HK-2 (cell line): ENCODE measurements at regions not wholly inside any gene's neighbourhood (a gene's known extent, or its start where the extent isn't known, plus 50 kb on each side); places are given as distances from the start of the nearest gene placed in this dataset.
"Not testable (repeated sequence)": the region's sequence is repeated elsewhere in the genome, so short reads cannot be mapped to it uniquely, and the experiment has no call there.

Experiments
- DNase-seq: peaks from one replicate; pipeline ENCODE4 v3.0.0-alpha.2; 2018; ENCODE audit not compliant: unreplicated experiment

GRCh38 chr16:87145181-87146176 lies 171.7 kb downstream of the C16orf95 start:
- DNase-seq: no peak

- no peak for DNase-seq
These were observed 170.5 kb downstream of the C16orf95 start for GRCh38 chr16:87146676-87147075.

- no peak for DNase-seq
These were observed 168.1 kb downstream of the C16orf95 start for GRCh38 chr16:87149051-87149450.

GRCh38 chr16:87150262-87150661 lies 166.9 kb downstream of the C16orf95 start:
- DNase-seq: no peak

GRCh38 chr16:87150681-87151280 lies 166.4 kb downstream of the C16orf95 start:
- DNase-seq: no peak

- DNase-seq: no peak
These were observed 164.9 kb downstream of the C16orf95 start for GRCh38 chr16:87152221-87152755.

GRCh38 chr16:87153326-87153725 lies 163.9 kb downstream of the C16orf95 start:
- no peak for DNase-seq

GRCh38 chr16:87155315-87155714 lies 161.9 kb downstream of the C16orf95 start:
- DNase-seq: not testable (repeated sequence)

GRCh38 chr16:87156195-87156594 lies 161.0 kb downstream of the C16orf95 start:
- DNase-seq: no peak

GRCh38 chr16:87160234-87160636 lies 157.0 kb downstream of the C16orf95 start:
- no peak for DNase-seq

- no peak for DNase-seq
These were observed 156.4 kb downstream of the C16orf95 start for GRCh38 chr16:87160701-87161337.

- DNase-seq: not testable (repeated sequence)
These were observed 155.8 kb downstream of the C16orf95 start for GRCh38 chr16:87161410-87161809.

GRCh38 chr16:87161822-87162676 lies 155.1 kb downstream of the C16orf95 start:
- no peak for DNase-seq

- DNase-seq: not testable (repeated sequence)
These were observed 154.4 kb downstream of the C16orf95 start for GRCh38 chr16:87162799-87163198.

- no peak for DNase-seq
These were observed 153.6 kb downstream of the C16orf95 start for GRCh38 chr16:87163637-87164036.

- no peak for DNase-seq
These were observed 152.0 kb downstream of the C16orf95 start for GRCh38 chr16:87165151-87165550.

- no peak for DNase-seq
These were observed 151.3 kb downstream of the C16orf95 start for GRCh38 chr16:87165885-87166284.

- DNase-seq: no peak
These were observed 150.9 kb downstream of the C16orf95 start for GRCh38 chr16:87166321-87166720.

GRCh38 chr16:87166934-87167333 lies 150.3 kb downstream of the C16orf95 start:
- DNase-seq: no peak

- no peak for DNase-seq
These were observed 147.6 kb downstream of the C16orf95 start for GRCh38 chr16:87169509-87169995.

- DNase-seq: no peak
These were observed 146.9 kb downstream of the C16orf95 start for GRCh38 chr16:87170310-87170709.
